DOHH2 (cell line): ENCODE measurements at regions not wholly inside any gene's neighbourhood (a gene's known extent, or its start where the extent isn't known, plus 50 kb on each side); places are given as distances from the start of the nearest gene placed in this dataset.

Source experiments
- H3F3A ChIP-seq: fragments of 200-600 bp; sonication (generic), shearing (Covaris generic); 2 replicates; pipeline ENCODE4 v1.6.0; 2016; ENCODE audit warnings: antibody characterized with exemption, mild to moderate bottlenecking; ENCODE audit not compliant: control insufficient read depth, insufficient read depth
- H3K27ac ChIP-seq: fragments of 200-600 bp; sonication (generic); 2 replicates; pipeline ENCODE4 v1.5.1; 2014; ENCODE audit warnings: low read depth, mild to moderate bottlenecking, low read length, moderate library complexity
- H3K27me3 ChIP-seq: fragments of 200-600 bp; sonication (generic); 2 replicates; pipeline ENCODE4 v1.6.1; 2014; ENCODE audit warnings: mild to moderate bottlenecking, low read length, mixed read lengths; ENCODE audit not compliant: control insufficient read depth
- H3K36me3 ChIP-seq: fragments of 200-600 bp; sonication (generic); 2 replicates; pipeline ENCODE4 v1.6.1; 2014; ENCODE audit warnings: mild to moderate bottlenecking, low read length, moderate library complexity, mixed read lengths; ENCODE audit not compliant: control insufficient read depth
- H3K4me1 ChIP-seq: fragments of 200-600 bp; sonication (generic); 2 replicates; pipeline ENCODE4 v1.6.1; 2014; ENCODE audit warnings: mild to moderate bottlenecking, low read length, mixed read lengths; ENCODE audit not compliant: control insufficient read depth
- H3K4me2 ChIP-seq: fragments of 200-600 bp; sonication (generic); 2 replicates; pipeline ENCODE4 v1.6.0; 2014; ENCODE audit warnings: mild to moderate bottlenecking, low read length, moderate library complexity
- H3K4me3 ChIP-seq: fragments of 200-600 bp; sonication (generic); 2 replicates; pipeline ENCODE4 v1.5.1; 2014; ENCODE audit warnings: mild to moderate bottlenecking, low read length, mixed read lengths
- H3K79me2 ChIP-seq: fragments of 200-600 bp; sonication (generic); 2 replicates; pipeline ENCODE4 v1.6.1; 2014; ENCODE audit warnings: mild to moderate bottlenecking, low read length, mixed read lengths; ENCODE audit not compliant: control insufficient read depth
- H3K9me2 ChIP-seq: fragments of 200-600 bp; sonication (generic); replicated peaks from 2 replicates; pipeline ENCODE4 v1.6.1; 2014; ENCODE audit warnings: mild to moderate bottlenecking, low read length, mixed read lengths; ENCODE audit not compliant: control insufficient read depth
- H3K9me3 ChIP-seq: fragments of 200-600 bp; sonication (generic); 2 replicates; pipeline ENCODE4 v1.6.1; 2014; ENCODE audit warnings: antibody characterized with exemption, low read length, mixed read lengths; ENCODE audit not compliant: control insufficient read depth, insufficient read depth
- H4K20me1 ChIP-seq: fragments of 200-600 bp; sonication (generic); 2 replicates; pipeline ENCODE4 v1.6.0; 2014; ENCODE audit warnings: low read depth, mild to moderate bottlenecking, antibody characterized with exemption, low read length, moderate library complexity; ENCODE audit not compliant: control insufficient read depth, insufficient read depth
- CTCF ChIP-seq: fragments of 200-600 bp; sonication (generic); IDR thresholded peaks from one replicate; pipeline ENCODE4 v1.5.1; 2014; ENCODE audit warnings: antibody characterized with exemption, mild to moderate bottlenecking, low read depth, low read length; ENCODE audit not compliant: poor library complexity, severe bottlenecking
- EZH2phosphoT487 ChIP-seq: fragments of 200-600 bp; sonication (generic); IDR thresholded peaks from 2 replicates; pipeline ENCODE4 v1.6.1; 2017; ENCODE audit warnings: borderline replicate concordance, mild to moderate bottlenecking, antibody characterized with exemption, low read length, moderate library complexity, mixed read lengths

GRCh38 chr4:32830160-32830559 lies 2110.0 kb downstream of the PCDH7 start:
- H3K27ac ChIP-seq, result no peak overlapping the region

GRCh38 chr4:32831104-32831503 lies 2110.9 kb downstream of the PCDH7 start:
- Histone ChIP-seq H3K27ac (no peak overlapping the region), H3K9me2 (no peaks in the 10 kb centered on the region), H3F3A (0 out of 2 replicates have a peak, but pooled peaks cover 3% of the 10 kb centered on the region), H4K20me1 (no peaks in the 10 kb centered on the region), H3K4me2 (no peak overlapping the region), H3K27me3 (no peaks in the 10 kb centered on the region), H3K4me1 (no peaks in the 10 kb centered on the region), H3K36me3 (no peaks in the 10 kb centered on the region), H3K9me3 (peaks cover 3% of the 10 kb centered on the region; the same call in 1 of the 2 replicates), H3K4me3 (no peak overlapping the region), H3K79me2 (no peaks in the 10 kb centered on the region)
- TF ChIP-seq EZH2phosphoT487, result no peak
- TF ChIP-seq CTCF, result no peak

More at GRCh38 chr4:32830160-32830559, 2110.0 kb downstream of the PCDH7 start:
- H3F3A ChIP-seq, result 0 out of 2 replicates have a peak, but pooled peaks cover 3% of the 10 kb centered on the region
- no peaks in the 10 kb centered on the region for H4K20me1 ChIP-seq
- no peaks in the 10 kb centered on the region for H3K36me3 ChIP-seq
- no peaks in the 10 kb centered on the region for H3K4me1 ChIP-seq
- TF ChIP-seq EZH2phosphoT487 (no peak), CTCF (no peak)
- no peak overlapping the region for H3K4me2 ChIP-seq
- no peaks in the 10 kb centered on the region for H3K79me2 ChIP-seq
- H3K27me3 ChIP-seq, result no peaks in the 10 kb centered on the region
- H3K9me2 ChIP-seq, result no peaks in the 10 kb centered on the region
- no peak overlapping the region for H3K4me3 ChIP-seq
- peaks cover 7% of the 10 kb centered on the region; the same call in 1 of the 2 replicates for H3K9me3 ChIP-seq

- no peaks in the 10 kb centered on the region for H3K27me3 ChIP-seq
- no peak overlapping the region for H3K4me3 ChIP-seq
- TF ChIP-seq EZH2phosphoT487 (no peak), CTCF (no peak)
- no peak overlapping the region for H3K4me2 ChIP-seq
- H3K27ac ChIP-seq, result no peak overlapping the region
- no peaks in the 10 kb centered on the region for H3K9me2 ChIP-seq
- H3K4me1 ChIP-seq, result no peaks in the 10 kb centered on the region
- H3K79me2 ChIP-seq, result no peaks in the 10 kb centered on the region
- H3K9me3 ChIP-seq, result no peaks in the 10 kb centered on the region
- no peaks in the 10 kb centered on the region for H3F3A ChIP-seq
- H4K20me1 ChIP-seq, result no peaks in the 10 kb centered on the region
- no peaks in the 10 kb centered on the region for H3K36me3 ChIP-seq
Observed at GRCh38 chr4:32840461-32841189, 2120.5 kb downstream of the PCDH7 start.
